Esophagus (tissue), 2 donors: ENCODE measurements at regions not wholly inside any gene's neighbourhood (a gene's known extent, or its start where the extent isn't known, plus 50 kb on each side); places are given as distances from the start of the nearest gene placed in this dataset.

ENCODE experiments used
- H3K27ac ChIP-seq, 2 donors: one replicate each; pipeline ENCODE4 v1.5.1; 2013; ENCODE audit warnings: low read depth in 2 of 2, mild to moderate bottlenecking in 2 of 2, inconsistent platforms in 1 of 2, low read length in 1 of 2, moderate library complexity in 1 of 2
- H3K27me3 ChIP-seq, 2 donors: one replicate each; pipeline ENCODE4 v1.6.1; 2013; ENCODE audit warnings: low read length in 2 of 2, control low read depth in 1 of 2, mild to moderate bottlenecking in 1 of 2; ENCODE audit not compliant: insufficient read depth in 2 of 2, control insufficient read depth in 1 of 2
- H3K36me3 ChIP-seq, 2 donors: one replicate each; pipeline ENCODE4 v1.6.1; 2013; ENCODE audit warnings: low read length in 1 of 2; ENCODE audit not compliant: control insufficient read depth in 2 of 2, insufficient read depth in 2 of 2
- H3K4me1 ChIP-seq, 2 donors: one replicate each; pipeline ENCODE4 v1.6.1; 2013; ENCODE audit warnings: low read length in 1 of 2; ENCODE audit not compliant: control insufficient read depth in 2 of 2, insufficient read depth in 2 of 2
- H3K4me3 ChIP-seq, 2 donors: one replicate each; pipeline ENCODE4 v1.5.1; 2013; ENCODE audit warnings: low read length in 2 of 2, mild to moderate bottlenecking in 2 of 2, low read depth in 1 of 2, moderate library complexity in 1 of 2
- H3K9me3 ChIP-seq, 2 donors: one replicate each; pipeline ENCODE4 v1.6.1; 2013; ENCODE audit warnings: mild to moderate bottlenecking in 2 of 2, low read depth in 1 of 2, low read length in 1 of 2, moderate library complexity in 1 of 2; ENCODE audit not compliant: control insufficient read depth in 2 of 2, insufficient read depth in 1 of 2
- WGBS, 2 donors: extraction: QIAGEN DNeasy Blood & Tissue Kit; methylation state at CpG; one replicate each; pipeline ENCODE4 v1.1.7; 2013; 5-methylcytosine and 5-hydroxymethylcytosine counted together
- donor health status: healthy with polysubstance abuse.
- donor health status: Bipolar disorder and iron deficiency.

DNA sequence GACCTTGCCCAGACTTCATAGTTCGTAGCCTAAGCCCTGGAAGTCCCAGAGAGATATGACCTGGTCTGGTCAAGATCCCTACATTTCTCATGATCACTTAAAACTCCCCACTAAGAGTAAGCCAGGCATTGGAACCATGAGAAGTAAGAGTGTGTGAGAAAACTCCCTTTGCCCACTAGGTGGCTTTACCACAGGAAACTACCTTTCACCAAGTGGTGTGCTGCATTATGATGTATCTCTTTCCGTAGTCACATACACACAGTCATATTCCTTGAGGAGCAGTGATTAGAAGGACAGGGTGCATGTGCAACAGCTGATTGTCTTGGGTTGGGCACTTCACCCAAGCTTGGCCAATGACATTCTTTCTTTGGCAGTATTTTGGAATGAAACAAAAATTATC is 639.3 kb downstream of the KCNJ2 start:
- 75 to 78% methylated on average over 2 of the region's 2 CpGs for WGBS, 2 donors
- H3K27ac ChIP-seq: no peak overlapping the region
- no peaks in the 10 kb centered on the region for H3K36me3 ChIP-seq
- no peak overlapping the region for H3K4me3 ChIP-seq
- H3K9me3 ChIP-seq: no peaks in the 10 kb centered on the region
- no peaks in the 10 kb centered on the region for H3K27me3 ChIP-seq
- no peaks in the 10 kb centered on the region for H3K4me1 ChIP-seq

DNA sequence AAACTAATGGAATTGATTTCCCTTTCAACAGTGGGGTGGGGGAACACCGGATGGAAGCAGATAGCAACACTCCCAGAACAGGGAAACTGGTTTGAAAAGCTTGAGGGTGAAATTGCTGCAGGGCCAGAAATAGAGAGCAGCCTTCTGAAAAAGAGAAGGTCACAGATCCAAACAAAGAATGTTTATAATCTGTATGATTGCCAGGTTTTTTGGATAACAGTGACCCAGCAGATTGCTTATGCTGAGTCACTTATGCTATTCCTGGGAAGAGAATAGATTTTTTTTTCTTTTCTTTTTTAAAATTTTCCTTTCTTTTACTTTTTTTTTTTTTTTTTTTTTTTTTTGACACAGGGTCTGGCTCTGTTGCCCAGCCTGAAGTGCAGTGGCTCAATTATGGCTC is 641.3 kb downstream of the KCNJ2 start:
- Histone ChIP-seq H3K36me3 (no peaks in the 10 kb centered on the region), H3K4me3 (no peak overlapping the region), H3K9me3 (no peaks in the 10 kb centered on the region), H3K4me1 (no peaks in the 10 kb centered on the region), H3K27ac (no peak overlapping the region), H3K27me3 (no peaks in the 10 kb centered on the region)
- WGBS, 2 donors: 40 to 42% methylated on average over 1 of the region's 1 CpG

DNA sequence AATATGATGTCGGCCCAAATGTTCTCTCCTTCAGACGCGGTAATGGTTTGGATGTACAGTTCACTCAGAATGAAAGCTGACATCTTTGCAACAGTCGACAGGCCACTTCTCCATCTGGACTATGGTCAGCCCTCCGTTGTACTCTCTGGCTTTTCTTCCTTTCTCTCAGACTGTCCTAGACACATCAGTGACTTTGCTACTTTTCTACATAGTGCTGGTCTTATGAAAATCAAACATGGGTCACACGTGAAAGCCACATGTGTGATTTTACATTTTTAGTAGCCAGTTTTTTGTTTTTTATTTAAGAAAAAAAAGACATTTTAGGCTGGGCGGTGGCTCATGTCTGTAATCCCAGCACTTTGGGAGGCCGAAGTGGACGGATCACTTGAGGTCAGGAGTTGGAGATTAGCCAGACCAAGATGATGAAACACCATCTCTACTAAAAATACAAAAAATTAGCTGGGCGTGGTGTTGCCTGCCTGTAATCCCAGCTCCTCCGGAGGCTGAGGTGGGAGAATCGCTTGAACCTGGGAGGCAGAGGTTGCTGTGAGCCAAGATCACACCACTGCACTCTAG is 644.1 kb downstream of the KCNJ2 start:
- Histone ChIP-seq H3K27ac (no peak overlapping the region), H3K27me3 (no peaks in the 10 kb centered on the region), H3K36me3 (no peaks in the 10 kb centered on the region), H3K4me1 (no peaks in the 10 kb centered on the region), H3K4me3 (no peak overlapping the region), H3K9me3 (no peaks in the 10 kb centered on the region)
- 75 to 81% methylated on average over 12 of the region's 12 CpGs for WGBS, 2 donors

DNA sequence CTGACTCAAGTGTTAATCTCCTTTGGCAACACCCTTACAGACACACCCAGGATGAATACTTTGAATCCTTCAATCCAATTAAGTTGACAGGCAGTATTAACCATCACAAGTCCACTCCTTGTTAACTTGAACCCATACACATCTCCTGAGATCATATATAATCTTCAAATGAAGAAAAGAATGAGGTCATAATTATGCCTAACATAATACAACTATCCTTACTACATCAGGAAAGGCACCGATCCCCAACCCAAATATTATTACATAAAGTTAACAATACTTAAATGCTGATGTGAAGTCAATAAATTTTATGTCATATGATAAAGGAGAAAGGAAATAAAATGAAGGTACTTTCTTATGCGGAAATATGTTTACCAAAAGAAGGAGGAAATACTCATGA is 649.9 kb downstream of the KCNJ2 start:
- no peak overlapping the region for H3K27ac ChIP-seq
- H3K9me3 ChIP-seq: no peaks in the 10 kb centered on the region
- no peaks in the 10 kb centered on the region for H3K27me3 ChIP-seq
- H3K4me3 ChIP-seq: no peak overlapping the region
- 87 to 88% methylated on average over 2 of the region's 2 CpGs for whole genome bisulfite sequencing, 2 donors
- H3K4me1 ChIP-seq: no peaks in the 10 kb centered on the region
- no peaks in the 10 kb centered on the region for H3K36me3 ChIP-seq

DNA sequence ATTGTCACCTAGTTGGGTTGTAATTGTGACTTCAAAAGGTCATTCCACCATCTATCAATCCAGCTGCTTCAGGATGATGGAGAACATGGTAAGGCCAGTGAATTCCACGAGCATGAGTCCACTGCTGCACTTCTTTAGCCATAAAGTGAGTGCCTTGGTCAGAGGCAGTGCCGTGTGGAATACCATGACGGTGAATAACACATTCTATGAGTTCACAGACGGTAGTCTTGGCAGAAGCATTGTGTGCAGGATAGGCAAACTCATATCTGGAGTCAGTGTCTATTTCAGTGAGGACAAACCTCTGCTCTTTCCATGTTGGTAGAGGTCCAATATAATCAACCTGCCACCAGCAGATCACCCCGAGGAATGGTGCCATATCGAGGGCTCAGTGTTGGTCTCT is 650.9 kb downstream of the KCNJ2 start:
- H3K9me3 ChIP-seq: no peaks in the 10 kb centered on the region
- H3K36me3 ChIP-seq: no peaks in the 10 kb centered on the region
- 82 to 85% methylated on average over 6 of the region's 6 CpGs for WGBS, 2 donors
- H3K27ac ChIP-seq: no peak overlapping the region
- H3K4me3 ChIP-seq: no peak overlapping the region
- no peaks in the 10 kb centered on the region for H3K27me3 ChIP-seq
- no peaks in the 10 kb centered on the region for H3K4me1 ChIP-seq

DNA sequence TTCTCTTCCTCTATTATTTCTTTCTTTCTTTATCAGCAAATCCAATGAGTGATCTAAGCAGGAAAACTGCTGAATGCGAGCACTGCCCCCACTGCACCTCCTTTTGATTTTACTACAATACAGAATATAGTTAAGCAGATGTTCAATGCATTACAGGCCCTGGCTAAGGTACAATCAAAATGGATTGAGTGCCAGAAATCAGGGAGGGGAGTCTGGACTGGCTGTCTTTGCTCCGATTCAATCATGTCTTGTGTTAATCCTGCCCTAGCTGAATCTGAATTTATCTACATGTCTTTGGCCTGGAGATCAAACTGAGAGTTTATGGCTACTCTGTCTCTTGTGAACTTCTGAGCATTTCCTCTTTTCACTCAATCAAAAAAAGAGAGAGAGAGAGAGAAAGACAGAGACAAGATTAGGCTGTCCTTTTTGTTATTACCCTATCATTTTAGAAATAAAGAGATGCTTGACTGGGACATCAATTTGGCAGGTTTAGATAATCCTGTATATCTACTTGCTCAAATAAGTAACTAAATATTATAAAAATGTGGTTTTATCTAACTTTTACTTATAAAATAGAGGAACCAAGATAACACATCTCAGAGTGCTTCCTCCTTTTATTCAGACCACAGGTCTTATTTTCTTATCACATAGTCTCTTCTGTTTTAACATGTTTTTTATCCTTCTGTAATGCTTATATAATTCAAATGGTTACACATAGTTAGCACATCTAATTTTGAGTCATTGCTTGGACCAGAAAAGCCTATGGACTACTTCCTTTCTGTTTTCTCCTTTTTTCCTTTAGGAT is 656.2 kb downstream of the KCNJ2 start:
- WGBS, 2 donors: 35 to 41% methylated on average over 2 of the region's 2 CpGs

DNA sequence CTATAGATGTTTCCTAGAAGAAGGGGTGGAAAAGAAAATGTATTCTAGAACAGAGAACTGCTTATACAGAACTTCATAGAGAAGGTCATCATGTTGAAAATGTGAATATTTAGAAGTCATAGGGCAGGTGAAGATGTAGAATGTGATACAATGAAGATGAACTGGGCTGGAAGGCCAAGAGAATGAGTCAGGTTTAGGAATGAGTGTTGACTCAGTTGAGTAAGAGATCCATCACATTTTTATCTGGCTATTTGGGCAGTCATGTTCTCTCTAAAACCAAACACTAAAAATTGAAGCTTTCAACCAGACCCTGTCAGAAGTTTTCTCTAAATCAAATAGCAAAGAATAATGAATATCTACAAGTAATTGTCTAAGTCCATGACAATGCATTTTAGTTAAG is 660.5 kb downstream of the KCNJ2 start:
- H3K27ac ChIP-seq: no peak overlapping the region
- no peaks in the 10 kb centered on the region for H3K36me3 ChIP-seq
- H3K27me3 ChIP-seq: no peaks in the 10 kb centered on the region
- H3K9me3 ChIP-seq: no peaks in the 10 kb centered on the region
- no peaks in the 10 kb centered on the region for H3K4me1 ChIP-seq
- no peak overlapping the region for H3K4me3 ChIP-seq

More for the DNA sequence above, 656.2 kb downstream of the KCNJ2 start:
- no peak overlapping the region for H3K27ac ChIP-seq
- H3K36me3 ChIP-seq: no peaks in the 10 kb centered on the region
- H3K4me1 ChIP-seq: no peaks in the 10 kb centered on the region
- H3K27me3 ChIP-seq: no peaks in the 10 kb centered on the region
- H3K4me3 ChIP-seq: no peak overlapping the region
- no peaks in the 10 kb centered on the region for H3K9me3 ChIP-seq

DNA sequence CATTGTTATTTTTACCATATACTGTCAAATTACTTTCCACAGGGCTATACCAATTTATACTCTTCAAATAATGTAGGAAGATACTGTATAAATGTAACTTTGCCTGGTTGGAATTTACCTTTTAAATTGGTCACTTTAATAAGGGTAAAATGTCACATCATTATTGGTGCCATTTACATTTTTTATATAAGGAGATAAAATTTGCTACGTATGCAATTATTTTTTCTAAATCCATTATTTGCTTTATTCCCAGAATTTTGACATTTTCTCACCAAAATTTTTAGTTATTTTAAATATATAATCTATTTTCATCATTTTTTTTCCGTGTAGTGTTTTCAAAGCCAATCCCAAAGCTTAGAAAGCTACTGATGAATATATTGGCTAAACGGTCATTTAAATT is 664.7 kb downstream of the KCNJ2 start:
- Histone ChIP-seq H3K27ac (no peak overlapping the region), H3K4me1 (no peaks in the 10 kb centered on the region), H3K4me3 (no peak overlapping the region), H3K9me3 (no peaks in the 10 kb centered on the region), H3K27me3 (no peaks in the 10 kb centered on the region), H3K36me3 (no peaks in the 10 kb centered on the region)
- WGBS, 2 donors: 90 to 94% methylated on average over 3 of the region's 3 CpGs

DNA sequence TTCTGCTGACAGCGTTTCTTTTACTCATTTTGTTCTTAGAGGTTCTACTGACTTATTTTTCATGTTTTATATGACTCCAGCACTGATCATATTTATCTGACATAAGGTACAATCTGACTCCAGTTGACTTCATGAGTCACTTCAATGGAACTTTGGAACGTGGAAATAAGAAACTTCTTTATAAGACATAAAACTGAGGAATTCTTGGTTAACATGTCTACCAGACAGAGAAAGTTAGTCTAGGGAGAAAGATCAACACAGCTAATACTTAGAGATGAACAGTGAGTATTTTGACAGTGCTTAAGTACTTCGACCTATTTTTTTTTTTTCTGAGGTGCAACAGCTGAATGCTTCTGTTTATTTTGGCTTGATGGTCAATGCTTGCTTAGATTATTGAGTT is 679.5 kb downstream of the KCNJ2 start:
- Histone ChIP-seq H3K27ac (no peak overlapping the region), H3K4me3 (no peak overlapping the region), H3K4me1 (no peaks in the 10 kb centered on the region), H3K27me3 (no peaks in the 10 kb centered on the region), H3K9me3 (no peaks in the 10 kb centered on the region), H3K36me3 (no peaks in the 10 kb centered on the region)
- 52 to 54% methylated on average over 3 of the region's 3 CpGs for WGBS, 2 donors
